SK-N-SH (cell line): ENCODE measurements at regions not wholly inside any gene's neighbourhood (a gene's known extent, or its start where the extent isn't known, plus 50 kb on each side); places are given as distances from the start of the nearest gene placed in this dataset.

Experiments used
- CTCF ChIA-PET: fragments of 300-600, 350-600 bp; formaldehyde crosslinking; extraction: SDS; loops from one replicate; lab custom pipeline; 2021; lab: Yijun Ruan, JAX
- POLR2A ChIA-PET: fragments of 350-600 bp; sonication (Branson Sonifier 250); formaldehyde crosslinking; extraction: SDS; loops from one replicate; lab custom pipeline; 2020; ENCODE audit warnings: antibody characterized with exemption, inconsistent platforms; lab: Yijun Ruan, JAX
- DNase-seq: peaks from one replicate; pipeline ENCODE4 v3.0.0; 2012
- H2AFZ ChIP-seq: fragments of 200-600 bp; sonication (generic); 2 replicates; pipeline ENCODE4 v1.8.1; 2016; ENCODE audit warnings: antibody characterized with exemption, mild to moderate bottlenecking, low read depth
- H3F3A ChIP-seq: fragments of 200-600 bp; sonication (generic); replicated peaks from 2 replicates; pipeline ENCODE3; 2016; ENCODE audit warnings: antibody characterized with exemption, mild to moderate bottlenecking; ENCODE audit not compliant: insufficient read depth
- H3K27ac ChIP-seq, 2 experiments: fragments of 200-500 bp in 1 of 2; fragments of 200-600 bp in 1 of 2; sonication (Bioruptor generic) in 1 of 2; sonication (generic), shearing (Covaris generic) in 1 of 2; 2 replicates each; pipeline versions ENCODE4 v1.5.1 to v1.6.1; 2014 to 2016; ENCODE audit warnings: low read depth in 2 of 2, inconsistent platforms in 1 of 2, low read length in 1 of 2, mild to moderate bottlenecking in 1 of 2, mixed read lengths in 1 of 2
- H3K27me3 ChIP-seq: fragments of 200-600 bp; sonication (generic), shearing (Covaris generic); 2 replicates; pipeline ENCODE4 v1.6.1; 2016; ENCODE audit warnings: mixed run types; ENCODE audit not compliant: insufficient read depth
- H3K36me3 ChIP-seq, 2 experiments: fragments of 200-500 bp in 1 of 2; fragments of 200-600 bp in 1 of 2; sonication (Bioruptor generic) in 1 of 2; sonication (generic) in 1 of 2; replicated peaks in 1 of 2; 2 replicates each; pipeline versions ENCODE3 to v1.5.1; 2014 to 2016; ENCODE audit warnings: low read length in 1 of 2, mild to moderate bottlenecking in 1 of 2; ENCODE audit not compliant: insufficient read depth in 2 of 2, control insufficient read depth in 1 of 2
- H3K4me1 ChIP-seq, 2 experiments: fragments of 200-500 bp in 1 of 2; fragments of 200-600 bp in 1 of 2; sonication (Bioruptor generic) in 1 of 2; sonication (generic), shearing (Covaris generic) in 1 of 2; 2 replicates each; pipeline versions ENCODE4 v1.5.1 to v1.6.1; 2014 to 2016; ENCODE audit warnings: low read depth in 1 of 2, low read length in 1 of 2, mixed run types in 1 of 2; ENCODE audit not compliant: insufficient read depth in 2 of 2, control insufficient read depth in 1 of 2
- H3K4me2 ChIP-seq: fragments of 200-600 bp; sonication (generic), shearing (Covaris generic); 2 replicates; pipeline ENCODE4 v1.6.1; 2017; ENCODE audit warnings: mixed run types
- H3K4me3 ChIP-seq, 2 experiments: fragments of 200-500 bp in 1 of 2; fragments of 200-600 bp in 1 of 2; sonication (Bioruptor generic) in 1 of 2; sonication (generic), shearing (Covaris generic) in 1 of 2; 2 replicates each; pipeline versions ENCODE4 v1.5.1 to v1.8.1; 2014 to 2016; ENCODE audit warnings: low read depth in 2 of 2, inconsistent platforms in 1 of 2, low read length in 1 of 2, mild to moderate bottlenecking in 1 of 2, mixed read lengths in 1 of 2, moderate library complexity in 1 of 2
- H3K79me2 ChIP-seq: fragments of 200-600 bp; sonication (generic); 2 replicates; pipeline ENCODE4 v1.8.1; 2017; ENCODE audit warnings: mild to moderate bottlenecking; ENCODE audit not compliant: insufficient read depth
- H3K9ac ChIP-seq: fragments of 200-600 bp; sonication (generic); 2 replicates; pipeline ENCODE4 v1.6.1; 2017; ENCODE audit warnings: mixed run types
- H3K9me2 ChIP-seq: fragments of 200-600 bp; sonication (generic); 2 replicates; pipeline ENCODE4 v1.6.1; 2017; ENCODE audit warnings: mixed run types
- H3K9me3 ChIP-seq: fragments of 200-600 bp; sonication (generic); 2 replicates; pipeline ENCODE4 v1.6.1; 2017; ENCODE audit warnings: mixed run types, mild to moderate bottlenecking, moderate library complexity
- H4K20me1 ChIP-seq: fragments of 200-600 bp; sonication (generic); 2 replicates; pipeline ENCODE4 v1.6.1; 2017; ENCODE audit warnings: mild to moderate bottlenecking, mixed run types; ENCODE audit not compliant: insufficient read depth
- CHD2 ChIP-seq: fragments of 150-350 bp; IDR thresholded peaks from 2 replicates; pipeline ENCODE4 v1.6.1; 2018; ENCODE audit warnings: low read length; ENCODE audit not compliant: partially characterized antibody
- CTCF ChIP-seq: fragments of 200-600 bp; sonication (generic); IDR thresholded peaks from 2 replicates; pipeline ENCODE4 v1.6.1; 2017; ENCODE audit warnings: antibody characterized with exemption, mild to moderate bottlenecking, moderate library complexity
- FOXM1 ChIP-seq: IDR thresholded peaks from 2 replicates; pipeline ENCODE4 v1.4.0; 2012; ENCODE audit warnings: low read depth, mild to moderate bottlenecking
- JUND ChIP-seq: IDR thresholded peaks from 2 replicates; pipeline ENCODE4 v1.4.0; 2012
- MEF2A ChIP-seq: IDR thresholded peaks from 2 replicates; pipeline ENCODE4 v1.4.0; 2012; ENCODE audit warnings: low read depth, borderline replicate concordance
- MXI1 ChIP-seq: IDR thresholded peaks from 2 replicates; pipeline ENCODE4 v1.6.1; 2012; ENCODE audit warnings: mild to moderate bottlenecking, low read depth, low read length, improper control_type of control experiment
- NFIC ChIP-seq: IDR thresholded peaks from 2 replicates; pipeline ENCODE4 v1.4.0; 2012; ENCODE audit warnings: borderline replicate concordance
- PBX3 ChIP-seq: IDR thresholded peaks from 2 replicates; pipeline ENCODE4; 2012
- POLR2AphosphoS5 ChIP-seq: IDR thresholded peaks from 2 replicates; pipeline ENCODE4 v1.6.1; 2012; ENCODE audit warnings: low read depth, low read length
- RAD21 ChIP-seq: IDR thresholded peaks from 2 replicates; pipeline ENCODE4 v1.6.1; 2012; ENCODE audit warnings: mild to moderate bottlenecking, low read length
- RCOR1 ChIP-seq: fragments of 150-350 bp; IDR thresholded peaks from 2 replicates; pipeline ENCODE4 v1.6.1; 2017; ENCODE audit warnings: antibody characterized with exemption, low read length
- RXRA ChIP-seq: IDR thresholded peaks from 2 replicates; pipeline ENCODE4 v1.4.0; 2012; ENCODE audit warnings: low read depth, mild to moderate bottlenecking, borderline replicate concordance
- SIN3A ChIP-seq: IDR thresholded peaks from 2 replicates; pipeline ENCODE4 v1.6.1; 2012; ENCODE audit warnings: low read depth, mild to moderate bottlenecking, low read length, moderate library complexity, borderline replicate concordance
- SMC3 ChIP-seq: IDR thresholded peaks from 2 replicates; pipeline ENCODE4 v1.6.1; 2012; ENCODE audit warnings: low read depth, low read length, improper control_type of control experiment
- USF1 ChIP-seq: IDR thresholded peaks from 2 replicates; pipeline ENCODE4 v1.4.0; 2012; ENCODE audit warnings: low read depth, borderline replicate concordance
- USF2 ChIP-seq: fragments of 150-350 bp; IDR thresholded peaks from 2 replicates; pipeline ENCODE4 v1.6.1; 2017; ENCODE audit warnings: antibody characterized with exemption, low read length, low read depth, borderline replicate concordance
- YY1 ChIP-seq: IDR thresholded peaks from 2 replicates; pipeline ENCODE4 v1.4.0; 2012; ENCODE audit warnings: low read depth, mild to moderate bottlenecking
- ZBTB33 ChIP-seq: IDR thresholded peaks from 2 replicates; pipeline ENCODE4 v1.4.0; 2012; ENCODE audit warnings: low read depth, borderline replicate concordance
- WGBS: methylation state at CpG from one replicate; pipeline ENCODE4 v1.1.6; 2017; ENCODE audit warnings: low lambda C conversion rate; 5-methylcytosine and 5-hydroxymethylcytosine counted together

GRCh38 chr3:40645883-40646282 lies 121.1 kb downstream of the ZNF621 start:
- no peaks in the 10 kb centered on the region; a peak in 1 of 4 replicates for H3K4me1 ChIP-seq
- H3K4me3 ChIP-seq, result no peak overlapping the region
- H3K36me3 ChIP-seq, result no peaks in the 10 kb centered on the region
- no peak overlapping the region for H2AFZ ChIP-seq
- no peaks in the 10 kb centered on the region for H3F3A ChIP-seq
- DNase-seq, result no peak
- no peaks in the 10 kb centered on the region for H3K9me3 ChIP-seq
- H3K9me2 ChIP-seq, result peaks cover 2% of the 10 kb centered on the region; the same call in 1 of the 2 replicates
- POLR2A ChIA-PET, result no interaction called here
- no peaks in the 10 kb centered on the region for H3K79me2 ChIP-seq
- CTCF ChIA-PET, result no interaction called here
- no peaks in the 10 kb centered on the region for H3K27me3 ChIP-seq
- TF ChIP-seq FOXM1 (no peak), YY1 (no peak), USF1 (no peak), RXRA (no peak), ZBTB33 (no peak), SIN3A (no peak), JUND (no peak)
- 40% methylated on average over 1 of the region's 3 CpGs for WGBS
- H3K4me2 ChIP-seq, result no peak overlapping the region
- H3K27ac ChIP-seq, result no peak overlapping the region
- no peaks in the 10 kb centered on the region for H4K20me1 ChIP-seq
- H3K9ac ChIP-seq, result no peak overlapping the region

GRCh38 chr3:40649346-40649745 lies 124.6 kb downstream of the ZNF621 start:
- H3K27ac ChIP-seq, result no peak overlapping the region
- no peak overlapping the region for H3K4me2 ChIP-seq
- no peaks in the 10 kb centered on the region for H3F3A ChIP-seq
- 29% methylated on average over 4 of the region's 4 CpGs for WGBS
- H3K4me3 ChIP-seq, result no peak overlapping the region
- POLR2A ChIA-PET, result no interaction called here
- H4K20me1 ChIP-seq, result no peaks in the 10 kb centered on the region
- no peaks in the 10 kb centered on the region for H3K79me2 ChIP-seq
- no peaks in the 10 kb centered on the region for H3K9me3 ChIP-seq
- H3K9me2 ChIP-seq, result peaks cover 2% of the 10 kb centered on the region; the same call in 1 of the 2 replicates
- no peak overlapping the region for H2AFZ ChIP-seq
- peaks cover 0 to 3% of the 10 kb centered on the region in 2 experiments; a peak in 1 of 4 replicates for H3K4me1 ChIP-seq
- H3K27me3 ChIP-seq, result no peaks in the 10 kb centered on the region
- DNase-seq, result no peak
- no peak overlapping the region for H3K9ac ChIP-seq
- H3K36me3 ChIP-seq, result no peaks in the 10 kb centered on the region
- CTCF ChIA-PET, result interaction anchor here (0.7 to 1.6 kb wide), 2 partner anchors 15 kb away, joined by 3 to 4 read pairs; no protein-coding TSS in a partner anchor
- TF ChIP-seq CTCF (no peak), FOXM1 (no peak), MXI1 (no peak), SMC3 (no peak), ZBTB33 (no peak), MEF2A (no peak), RCOR1 (no peak), RAD21 (no peak), PBX3 (no peak), CHD2 (no peak), NFIC (no peak), POLR2AphosphoS5 (no peak), USF1 (no peak), JUND (no peak), USF2 (no peak)
